ENCODE measurements at regions not wholly inside any gene's neighbourhood (a gene's known extent, or its start where the extent isn't known, plus 50 kb on each side); places are given as distances from the start of the nearest gene placed in this dataset.

- Histone ChIP-seq H3K36me3 (no peaks in the 10 kb centered on the region), H3K9me3 (peaks cover 0 to 15% (median 7%) of the 10 kb centered on the region in 4 donors), H3K27ac (no peak overlapping the region), H3K4me1 (peaks cover 8 to 26% (median 22%) of the 10 kb centered on the region in 4 donors), H3K27me3 (no peaks in the 10 kb centered on the region), H3K4me3 (no peak overlapping the region)
- DNase-seq: no peak
- WGBS, 5 donors: 69 to 81% (median 79%) methylated on average over 9 of the region's 9 CpGs
- no peak for TF ChIP-seq POLR2AphosphoS5 (IDR thresholded peaks at IDR 0.05)
- TF ChIP-seq POLR2A (IDR thresholded peaks at IDR 0.05): no peak
- no peak for TF ChIP-seq EP300 (IDR thresholded peaks at IDR 0.05)
- TF ChIP-seq, protein P1, sequence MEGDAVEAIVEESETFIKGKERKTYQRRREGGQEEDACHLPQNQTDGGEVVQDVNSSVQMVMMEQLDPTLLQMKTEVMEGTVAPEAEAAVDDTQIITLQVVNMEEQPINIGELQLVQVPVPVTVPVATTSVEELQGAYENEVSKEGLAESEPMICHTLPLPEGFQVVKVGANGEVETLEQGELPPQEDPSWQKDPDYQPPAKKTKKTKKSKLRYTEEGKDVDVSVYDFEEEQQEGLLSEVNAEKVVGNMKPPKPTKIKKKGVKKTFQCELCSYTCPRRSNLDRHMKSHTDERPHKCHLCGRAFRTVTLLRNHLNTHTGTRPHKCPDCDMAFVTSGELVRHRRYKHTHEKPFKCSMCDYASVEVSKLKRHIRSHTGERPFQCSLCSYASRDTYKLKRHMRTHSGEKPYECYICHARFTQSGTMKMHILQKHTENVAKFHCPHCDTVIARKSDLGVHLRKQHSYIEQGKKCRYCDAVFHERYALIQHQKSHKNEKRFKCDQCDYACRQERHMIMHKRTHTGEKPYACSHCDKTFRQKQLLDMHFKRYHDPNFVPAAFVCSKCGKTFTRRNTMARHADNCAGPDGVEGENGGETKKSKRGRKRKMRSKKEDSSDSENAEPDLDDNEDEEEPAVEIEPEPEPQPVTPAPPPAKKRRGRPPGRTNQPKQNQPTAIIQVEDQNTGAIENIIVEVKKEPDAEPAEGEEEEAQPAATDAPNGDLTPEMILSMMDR (IDR thresholded peaks at IDR 0.05): no peak
- intact Hi-C loops (cut with DNase I; ENCODE audit: low total_unique reads): no loop called here
Measured at GRCh38 chr12:124242529-124243065, 52.3 kb upstream of the RFLNA start.

- 93 to 99% (median 97%) methylated on average over 4 of the region's 4 CpGs for WGBS, 5 donors
- no peak overlapping the region for H3K4me3 ChIP-seq
- DNase-seq: no peak
- H3K36me3 ChIP-seq: no peaks in the 10 kb centered on the region
- peaks cover 8 to 18% (median 12%) of the 10 kb centered on the region in 4 donors for H3K4me1 ChIP-seq
- H3K9me3 ChIP-seq: peaks cover 0 to 19% (median 10%) of the 10 kb centered on the region in 4 donors
- TF ChIP-seq, protein P1 (IDR thresholded peaks at IDR 0.05): no peak
- TF ChIP-seq POLR2A (IDR thresholded peaks at IDR 0.05): no peak
- H3K27ac ChIP-seq: no peak overlapping the region
- intact Hi-C loops (cut with DNase I; ENCODE audit: low total_unique reads): no loop called here
- no peaks in the 10 kb centered on the region for H3K27me3 ChIP-seq
Measured at GRCh38 chr12:124243936-124244335, 51.0 kb upstream of the RFLNA start.
